CD14-positive monocyte (primary cell): ENCODE measurements at regions not wholly inside any gene's neighbourhood (a gene's known extent, or its start where the extent isn't known, plus 50 kb on each side); places are given as distances from the start of the nearest gene placed in this dataset.

Experiments
- DNase-seq, 3 donors: peaks; one replicate each; pipeline ENCODE4 v3.0.0-alpha.2; 2011 to 2022
- H2AFZ ChIP-seq: 2 replicates; pipeline ENCODE4 v1.6.0; 2012; ENCODE audit warnings: mild to moderate bottlenecking, low read depth, low read length, inconsistent platforms; ENCODE audit not compliant: insufficient read depth, poor library complexity, severe bottlenecking
- H3K27ac ChIP-seq, 2 donors: 1 replicate in 1 of 2; 2 replicates in 1 of 2; pipeline ENCODE4 v1.5.1; 2012 to 2013; ENCODE audit warnings: low read length in 2 of 2, control low read depth in 1 of 2, inconsistent platforms in 1 of 2, low read depth in 1 of 2, mild to moderate bottlenecking in 1 of 2
- H3K27me3 ChIP-seq, 2 donors: one replicate each; pipeline versions ENCODE4 v1.6.0 to v1.6.1; 2011 to 2013; ENCODE audit warnings: low read length in 2 of 2; ENCODE audit not compliant: control insufficient read depth in 2 of 2, insufficient read depth in 2 of 2
- H3K36me3 ChIP-seq, 2 donors: replicated peaks in 1 of 2; 1 replicate in 1 of 2; 2 replicates in 1 of 2; pipeline versions ENCODE4 v1.5.1 to v1.6.1; 2012 to 2013; ENCODE audit warnings: low read length in 2 of 2, control low read depth in 1 of 2, inconsistent platforms in 1 of 2, mild to moderate bottlenecking in 1 of 2; ENCODE audit not compliant: insufficient read depth in 2 of 2, control insufficient read depth in 1 of 2
- H3K4me1 ChIP-seq, 2 donors: 1 replicate in 1 of 2; 2 replicates in 1 of 2; pipeline versions ENCODE4 v1.5.1 to v1.6.1; 2012 to 2013; ENCODE audit warnings: low read length in 2 of 2, control low read depth in 1 of 2, inconsistent platforms in 1 of 2, mild to moderate bottlenecking in 1 of 2, moderate library complexity in 1 of 2; ENCODE audit not compliant: insufficient read depth in 2 of 2, control insufficient read depth in 1 of 2
- H3K4me2 ChIP-seq: replicated peaks from 2 replicates; pipeline ENCODE3; 2012; ENCODE audit warnings: low read length, moderate library complexity, mild to moderate bottlenecking; ENCODE audit not compliant: poor library complexity, severe bottlenecking; ENCODE audit errors: extremely low read depth
- H3K4me3 ChIP-seq, 3 experiments: fragments of 200-600 bp in 1 of 3; sonication (generic) in 1 of 3; replicated peaks in 1 of 3; 1 replicate in 2 of 3; 2 replicates in 1 of 3; pipeline ENCODE4 v1.5.1; 2011 to 2013; ENCODE audit warnings: low read length in 3 of 3, mild to moderate bottlenecking in 3 of 3, control low read depth in 2 of 3, low read depth in 2 of 3, inconsistent platforms in 1 of 3, moderate library complexity in 1 of 3
- H3K79me2 ChIP-seq: 2 replicates; pipeline ENCODE4 v1.6.0; 2012; ENCODE audit warnings: mild to moderate bottlenecking, control low read depth, inconsistent platforms, low read length, moderate library complexity; ENCODE audit not compliant: insufficient read depth
- H3K9ac ChIP-seq: 2 replicates; pipeline ENCODE4 v1.6.0; 2017; ENCODE audit warnings: low read length, mild to moderate bottlenecking; ENCODE audit not compliant: insufficient read depth, poor library complexity, severe bottlenecking
- H3K9me3 ChIP-seq, 2 donors: replicated peaks in 1 of 2; 1 replicate in 1 of 2; 2 replicates in 1 of 2; pipeline versions ENCODE4 v1.5.1 to v1.6.1; 2012 to 2013; ENCODE audit warnings: low read length in 2 of 2, control low read depth in 1 of 2; ENCODE audit not compliant: control insufficient read depth in 1 of 2, insufficient read depth in 1 of 2
- H4K20me1 ChIP-seq: 2 replicates; pipeline ENCODE4 v1.6.0; 2012; ENCODE audit warnings: mild to moderate bottlenecking, low read length, control low read depth, moderate library complexity; ENCODE audit not compliant: insufficient read depth
- H3K27ac Mint-ChIP-seq, 7 donors: one replicate each; pipeline ENCODE4 v1.8.0; 2020; ENCODE audit warnings: mild to moderate bottlenecking in 7 of 7, mixed read lengths in 7 of 7, moderate library complexity in 6 of 7, inconsistent platforms in 2 of 7
- H3K27me3 Mint-ChIP-seq, 3 donors: one replicate each; pipeline ENCODE4 v1.8.0; 2021 to 2022; ENCODE audit warnings: low read depth in 3 of 3, mild to moderate bottlenecking in 3 of 3, mixed read lengths in 3 of 3, moderate library complexity in 3 of 3, inconsistent platforms in 1 of 3
- H3K36me3 Mint-ChIP-seq, 2 donors: one replicate each; pipeline ENCODE4 v1.8.0; 2020; ENCODE audit warnings: mixed read lengths in 2 of 2, inconsistent platforms in 1 of 2, mild to moderate bottlenecking in 1 of 2
- H3K4me1 Mint-ChIP-seq: one replicate; pipeline ENCODE4 v1.8.0; 2020; ENCODE audit warnings: mild to moderate bottlenecking, mixed read lengths
- H3K4me3 Mint-ChIP-seq, 2 donors: one replicate each; pipeline ENCODE4 v1.8.0; 2020; ENCODE audit warnings: mild to moderate bottlenecking in 2 of 2, mixed read lengths in 2 of 2, moderate library complexity in 1 of 2
- H3K9me3 Mint-ChIP-seq, 7 donors: one replicate each; pipeline ENCODE4 v1.8.0; 2020 to 2022; ENCODE audit warnings: mixed read lengths in 7 of 7, mild to moderate bottlenecking in 6 of 7, moderate library complexity in 6 of 7, inconsistent platforms in 2 of 7
- WGBS: methylation state at CpG from one replicate; pipeline ENCODE4 v1.1.5; 2013; ENCODE audit warnings: missing lambda C conversion rate; ENCODE audit not compliant: insufficient coverage; 5-methylcytosine and 5-hydroxymethylcytosine counted together
- intact Hi-C, 2 donors: fragments of 100-400 bp; cut with micrococcal nuclease; formaldehyde crosslinking; loops; one replicate each; pipeline versions ENCODE4 v1.15.0 to v1.15.1; 2023
- TF ChIP-seq, protein P1 (sequence below): fragments of 200-600 bp; IDR thresholded peaks from one replicate; pipeline ENCODE4 v1.8.0; 2022; ENCODE audit warnings: antibody characterized with exemption, mild to moderate bottlenecking

DNA sequence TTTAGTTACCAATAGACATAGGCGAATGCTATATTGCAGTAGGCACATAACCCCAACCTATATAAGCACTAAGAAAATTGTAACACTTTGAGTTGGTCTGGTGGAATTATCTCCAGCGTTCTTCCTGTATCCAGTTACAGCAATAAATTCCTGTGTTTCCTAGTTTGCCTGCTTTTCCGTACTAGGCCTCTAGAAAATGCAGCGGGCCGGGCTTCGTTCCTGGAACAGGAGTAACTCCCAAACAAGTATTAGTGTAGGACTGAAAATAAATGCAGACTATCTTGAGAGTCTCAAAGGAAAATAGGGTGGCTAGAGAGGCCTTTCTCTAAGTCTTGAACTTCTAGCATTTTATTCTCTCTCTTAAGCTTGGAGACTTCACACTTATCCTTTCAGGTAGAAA is 159.8 kb downstream of the OR13H1 start:
- Histone ChIP-seq H3K4me1 (peaks cover 0 to 17% of the 10 kb centered on the region in 2 donors), H4K20me1 (no peaks in the 10 kb centered on the region), H3K79me2 (no peaks in the 10 kb centered on the region), H3K4me3 (peak overlapping the region in 1 of 3 experiments; percentile 78), H3K9ac (no peak overlapping the region), H3K36me3 (no peaks in the 10 kb centered on the region), H3K4me2 (peak overlapping the region; percentile 67), H3K9me3 (peaks cover 0 to 3% of the 10 kb centered on the region in 2 donors), H3K27ac (no peak overlapping the region), H2AFZ (no peak overlapping the region), H3K27me3 (peaks cover 0 to 1% of the 10 kb centered on the region in 2 donors)
- Mint-ChIP-seq H3K27me3 (peaks cover 0 to 16% (median 1%) of the 10 kb centered on the region in 3 donors), H3K36me3 (no peaks in the 10 kb centered on the region), H3K27ac (no peak overlapping the region), H3K9me3 (peaks cover 1 to 18% (median 6%) of the 10 kb centered on the region in 7 donors), H3K4me3 (no peak overlapping the region), H3K4me1 (no peaks in the 10 kb centered on the region)
- intact Hi-C loops: no loop called here
- DNase-seq: no peak
- WGBS: no CpG with 5 or more reads among the region's 6 CpGs
- TF ChIP-seq, protein P1, sequence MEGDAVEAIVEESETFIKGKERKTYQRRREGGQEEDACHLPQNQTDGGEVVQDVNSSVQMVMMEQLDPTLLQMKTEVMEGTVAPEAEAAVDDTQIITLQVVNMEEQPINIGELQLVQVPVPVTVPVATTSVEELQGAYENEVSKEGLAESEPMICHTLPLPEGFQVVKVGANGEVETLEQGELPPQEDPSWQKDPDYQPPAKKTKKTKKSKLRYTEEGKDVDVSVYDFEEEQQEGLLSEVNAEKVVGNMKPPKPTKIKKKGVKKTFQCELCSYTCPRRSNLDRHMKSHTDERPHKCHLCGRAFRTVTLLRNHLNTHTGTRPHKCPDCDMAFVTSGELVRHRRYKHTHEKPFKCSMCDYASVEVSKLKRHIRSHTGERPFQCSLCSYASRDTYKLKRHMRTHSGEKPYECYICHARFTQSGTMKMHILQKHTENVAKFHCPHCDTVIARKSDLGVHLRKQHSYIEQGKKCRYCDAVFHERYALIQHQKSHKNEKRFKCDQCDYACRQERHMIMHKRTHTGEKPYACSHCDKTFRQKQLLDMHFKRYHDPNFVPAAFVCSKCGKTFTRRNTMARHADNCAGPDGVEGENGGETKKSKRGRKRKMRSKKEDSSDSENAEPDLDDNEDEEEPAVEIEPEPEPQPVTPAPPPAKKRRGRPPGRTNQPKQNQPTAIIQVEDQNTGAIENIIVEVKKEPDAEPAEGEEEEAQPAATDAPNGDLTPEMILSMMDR: no peak

DNA sequence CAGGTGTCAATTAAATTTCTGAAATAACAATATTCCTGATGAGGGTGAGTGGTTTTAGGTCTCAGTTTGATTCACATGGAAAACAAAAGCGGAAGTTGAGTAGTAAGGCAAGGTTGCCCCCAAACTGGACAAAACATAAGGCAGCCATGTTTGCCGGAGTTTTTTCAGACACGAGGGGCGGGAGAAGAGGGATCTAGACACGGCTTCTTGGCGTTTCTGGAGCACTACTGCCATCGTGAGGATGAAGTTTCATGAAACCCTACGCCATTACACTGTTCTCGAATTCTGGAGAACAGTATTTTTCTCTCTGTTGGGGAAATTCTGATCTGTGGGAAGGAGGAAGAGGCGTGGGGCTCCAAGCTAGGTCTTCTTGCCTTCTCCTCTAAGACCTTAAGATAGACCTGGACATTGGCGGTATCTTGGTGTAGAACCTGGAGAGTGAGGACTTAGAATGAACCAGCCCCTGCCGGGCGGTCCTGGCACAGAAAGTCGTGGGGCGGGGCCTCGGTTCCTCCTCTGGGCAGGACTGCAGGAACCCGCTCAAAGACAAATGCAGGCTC is 160.3 kb downstream of the OR13H1 start:
- DNase-seq: peak in 1 of 3 donors; percentile 79
- peak overlapping the region; percentile 67 for H3K4me2 ChIP-seq
- TF ChIP-seq, protein P1: no peak
- H3K27ac Mint-ChIP-seq: peak overlapping the region in 2 of 7 donors; percentile 36 to 73
- peaks cover 0 to 17% of the 10 kb centered on the region in 2 donors for H3K4me1 ChIP-seq
- no peaks in the 10 kb centered on the region for H3K79me2 ChIP-seq
- 100% methylated on average over 2 of the region's 17 CpGs for WGBS
- no peak overlapping the region for H3K27ac ChIP-seq
- no peaks in the 10 kb centered on the region for H3K36me3 ChIP-seq
- H3K36me3 Mint-ChIP-seq: no peaks in the 10 kb centered on the region
- no peak overlapping the region for H3K9ac ChIP-seq
- peaks cover 0 to 16% (median 1%) of the 10 kb centered on the region in 3 donors for H3K27me3 Mint-ChIP-seq
- intact Hi-C loops: no loop called here
- H3K4me1 Mint-ChIP-seq: no peaks in the 10 kb centered on the region
- no peak overlapping the region for H3K4me3 Mint-ChIP-seq
- H3K4me3 ChIP-seq: peak overlapping the region in 2 of 3 experiments; percentile 70 to 78
- H3K9me3 Mint-ChIP-seq: peaks cover 1 to 17% (median 6%) of the 10 kb centered on the region in 7 donors
- no peaks in the 10 kb centered on the region for H3K27me3 ChIP-seq
- H3K9me3 ChIP-seq: no peaks in the 10 kb centered on the region
- peak overlapping the region; percentile 65 for H2AFZ ChIP-seq
- no peaks in the 10 kb centered on the region for H4K20me1 ChIP-seq
